ENCODE measurements at regions not wholly inside any gene's neighbourhood (a gene's known extent, or its start where the extent isn't known, plus 50 kb on each side); places are given as distances from the start of the nearest gene placed in this dataset.

GRCh38 chr9:11871852-11872251 lies 821.3 kb upstream of the TYRP1 start:
- no peak overlapping the region for H3K27ac ChIP-seq (ENCODE audit: low read depth, low read length)
- no peaks in the 10 kb centered on the region for H3K27me3 ChIP-seq (ENCODE audit: control insufficient read depth, insufficient read depth, low read length)
- no peak overlapping the region for H3K9ac ChIP-seq (ENCODE audit: low read length)
- H3K4me1 ChIP-seq (ENCODE audit: control insufficient read depth, insufficient read depth, low read length) = peaks cover 12% of the 10 kb centered on the region
- H3K9me3 ChIP-seq (ENCODE audit: control insufficient read depth, insufficient read depth, low read depth, low read length) = no peaks in the 10 kb centered on the region
- H3K36me3 ChIP-seq (ENCODE audit: control insufficient read depth, insufficient read depth, low read length) = no peaks in the 10 kb centered on the region
- no peak overlapping the region for H3K4me3 ChIP-seq (ENCODE audit: low read depth, low read length)

- H3K4me1 ChIP-seq (ENCODE audit: control insufficient read depth, insufficient read depth, low read length) = peaks cover 8% of the 10 kb centered on the region
- no peak overlapping the region for H3K9ac ChIP-seq (ENCODE audit: low read length)
- no peak overlapping the region for H3K4me3 ChIP-seq (ENCODE audit: low read depth, low read length)
- H3K27me3 ChIP-seq (ENCODE audit: control insufficient read depth, insufficient read depth, low read length) = no peaks in the 10 kb centered on the region
- no peak overlapping the region for H3K27ac ChIP-seq (ENCODE audit: low read depth, low read length)
- no peaks in the 10 kb centered on the region for H3K36me3 ChIP-seq (ENCODE audit: control insufficient read depth, insufficient read depth, low read length)
- no peaks in the 10 kb centered on the region for H3K9me3 ChIP-seq (ENCODE audit: control insufficient read depth, insufficient read depth, low read depth, low read length)
Observed at GRCh38 chr9:11872471-11872870, 820.7 kb upstream of the TYRP1 start.

GRCh38 chr9:11874414-11874813 lies 818.8 kb upstream of the TYRP1 start:
- H3K9ac ChIP-seq (ENCODE audit: low read length) = no peak overlapping the region
- H3K4me3 ChIP-seq (ENCODE audit: low read depth, low read length) = no peak overlapping the region
- H3K4me1 ChIP-seq (ENCODE audit: control insufficient read depth, insufficient read depth, low read length) = peaks cover 6% of the 10 kb centered on the region; the same call in 1 of the 2 replicates
- H3K36me3 ChIP-seq (ENCODE audit: control insufficient read depth, insufficient read depth, low read length) = no peaks in the 10 kb centered on the region
- no peak overlapping the region for H3K27ac ChIP-seq (ENCODE audit: low read depth, low read length)
- H3K27me3 ChIP-seq (ENCODE audit: control insufficient read depth, insufficient read depth, low read length) = no peaks in the 10 kb centered on the region
- no peaks in the 10 kb centered on the region for H3K9me3 ChIP-seq (ENCODE audit: control insufficient read depth, insufficient read depth, low read depth, low read length)

- H3K27me3 ChIP-seq (ENCODE audit: control insufficient read depth, insufficient read depth, low read length) = no peaks in the 10 kb centered on the region
- H3K27ac ChIP-seq (ENCODE audit: low read depth, low read length) = no peak overlapping the region
- no peak overlapping the region for H3K4me3 ChIP-seq (ENCODE audit: low read depth, low read length)
- peaks cover 4% of the 10 kb centered on the region; the same call in 1 of the 2 replicates for H3K4me1 ChIP-seq (ENCODE audit: control insufficient read depth, insufficient read depth, low read length)
- no peaks in the 10 kb centered on the region for H3K9me3 ChIP-seq (ENCODE audit: control insufficient read depth, insufficient read depth, low read depth, low read length)
- H3K9ac ChIP-seq (ENCODE audit: low read length) = no peak overlapping the region
- no peaks in the 10 kb centered on the region for H3K36me3 ChIP-seq (ENCODE audit: control insufficient read depth, insufficient read depth, low read length)
Observed at GRCh38 chr9:11892401-11892800, 800.8 kb upstream of the TYRP1 start.

GRCh38 chr9:11893331-11893730 lies 799.9 kb upstream of the TYRP1 start:
- H3K4me3 ChIP-seq (ENCODE audit: low read depth, low read length) = no peak overlapping the region
- H3K27me3 ChIP-seq (ENCODE audit: control insufficient read depth, insufficient read depth, low read length) = no peaks in the 10 kb centered on the region
- no peaks in the 10 kb centered on the region for H3K36me3 ChIP-seq (ENCODE audit: control insufficient read depth, insufficient read depth, low read length)
- no peaks in the 10 kb centered on the region for H3K9me3 ChIP-seq (ENCODE audit: control insufficient read depth, insufficient read depth, low read depth, low read length)
- no peak overlapping the region for H3K27ac ChIP-seq (ENCODE audit: low read depth, low read length)
- H3K9ac ChIP-seq (ENCODE audit: low read length) = no peak overlapping the region
- peaks cover 4% of the 10 kb centered on the region; the same call in 1 of the 2 replicates for H3K4me1 ChIP-seq (ENCODE audit: control insufficient read depth, insufficient read depth, low read length)

GRCh38 chr9:11894136-11894535 lies 799.0 kb upstream of the TYRP1 start:
- no peaks in the 10 kb centered on the region for H3K9me3 ChIP-seq (ENCODE audit: control insufficient read depth, insufficient read depth, low read depth, low read length)
- H3K9ac ChIP-seq (ENCODE audit: low read length) = no peak overlapping the region
- no peak overlapping the region for H3K27ac ChIP-seq (ENCODE audit: low read depth, low read length)
- H3K4me1 ChIP-seq (ENCODE audit: control insufficient read depth, insufficient read depth, low read length) = peaks cover 4% of the 10 kb centered on the region; the same call in 1 of the 2 replicates
- no peak overlapping the region for H3K4me3 ChIP-seq (ENCODE audit: low read depth, low read length)
- no peaks in the 10 kb centered on the region for H3K27me3 ChIP-seq (ENCODE audit: control insufficient read depth, insufficient read depth, low read length)
- H3K36me3 ChIP-seq (ENCODE audit: control insufficient read depth, insufficient read depth, low read length) = no peaks in the 10 kb centered on the region

GRCh38 chr9:11902610-11903009 lies 790.6 kb upstream of the TYRP1 start:
- no peak overlapping the region for H3K4me3 ChIP-seq (ENCODE audit: low read depth, low read length)
- no peaks in the 10 kb centered on the region for H3K27me3 ChIP-seq (ENCODE audit: control insufficient read depth, insufficient read depth, low read length)
- H3K36me3 ChIP-seq (ENCODE audit: control insufficient read depth, insufficient read depth, low read length) = no peaks in the 10 kb centered on the region
- H3K9me3 ChIP-seq (ENCODE audit: control insufficient read depth, insufficient read depth, low read depth, low read length) = no peaks in the 10 kb centered on the region
- no peaks in the 10 kb centered on the region for H3K4me1 ChIP-seq (ENCODE audit: control insufficient read depth, insufficient read depth, low read length)
- H3K27ac ChIP-seq (ENCODE audit: low read depth, low read length) = no peak overlapping the region
- H3K9ac ChIP-seq (ENCODE audit: low read length) = no peak overlapping the region

GRCh38 chr9:11915699-11916098 lies 777.5 kb upstream of the TYRP1 start:
- Histone ChIP-seq H3K27me3 (ENCODE audit: control insufficient read depth, insufficient read depth, low read length) (no peaks in the 10 kb centered on the region), H3K9me3 (ENCODE audit: control insufficient read depth, insufficient read depth, low read depth, low read length) (peaks cover 8% of the 10 kb centered on the region), H3K4me3 (ENCODE audit: low read depth, low read length) (no peak overlapping the region; the same call in 1 of the 2 replicates), H3K9ac (ENCODE audit: low read length) (no peak overlapping the region), H3K27ac (ENCODE audit: low read depth, low read length) (no peak overlapping the region), H3K4me1 (ENCODE audit: control insufficient read depth, insufficient read depth, low read length) (peaks cover 15% of the 10 kb centered on the region; the same call in 1 of the 2 replicates), H3K36me3 (ENCODE audit: control insufficient read depth, insufficient read depth, low read length) (no peaks in the 10 kb centered on the region)

GRCh38 chr9:11928871-11929321 lies 764.3 kb upstream of the TYRP1 start:
- no peak overlapping the region for H3K9ac ChIP-seq (ENCODE audit: low read length)
- H3K4me1 ChIP-seq (ENCODE audit: control insufficient read depth, insufficient read depth, low read length) = no peaks in the 10 kb centered on the region
- no peaks in the 10 kb centered on the region for H3K27me3 ChIP-seq (ENCODE audit: control insufficient read depth, insufficient read depth, low read length)
- no peak overlapping the region for H3K4me3 ChIP-seq (ENCODE audit: low read depth, low read length)
- peaks cover 3% of the 10 kb centered on the region; the same call in 1 of the 2 replicates for H3K9me3 ChIP-seq (ENCODE audit: control insufficient read depth, insufficient read depth, low read depth, low read length)
- no peak overlapping the region for H3K27ac ChIP-seq (ENCODE audit: low read depth, low read length)
- no peaks in the 10 kb centered on the region for H3K36me3 ChIP-seq (ENCODE audit: control insufficient read depth, insufficient read depth, low read length)

- no peak overlapping the region for H3K4me3 ChIP-seq (ENCODE audit: low read depth, low read length)
- no peak overlapping the region for H3K9ac ChIP-seq (ENCODE audit: low read length)
- H3K27me3 ChIP-seq (ENCODE audit: control insufficient read depth, insufficient read depth, low read length) = no peaks in the 10 kb centered on the region
- no peaks in the 10 kb centered on the region for H3K36me3 ChIP-seq (ENCODE audit: control insufficient read depth, insufficient read depth, low read length)
- H3K27ac ChIP-seq (ENCODE audit: low read depth, low read length) = no peak overlapping the region
- no peaks in the 10 kb centered on the region for H3K4me1 ChIP-seq (ENCODE audit: control insufficient read depth, insufficient read depth, low read length)
- peaks cover 3% of the 10 kb centered on the region; the same call in 1 of the 2 replicates for H3K9me3 ChIP-seq (ENCODE audit: control insufficient read depth, insufficient read depth, low read depth, low read length)
Observed at GRCh38 chr9:11931109-11931508, 762.1 kb upstream of the TYRP1 start.

- H3K36me3 ChIP-seq (ENCODE audit: control insufficient read depth, insufficient read depth, low read length) = no peaks in the 10 kb centered on the region
- peaks cover 3% of the 10 kb centered on the region; the same call in 1 of the 2 replicates for H3K9me3 ChIP-seq (ENCODE audit: control insufficient read depth, insufficient read depth, low read depth, low read length)
- H3K27me3 ChIP-seq (ENCODE audit: control insufficient read depth, insufficient read depth, low read length) = no peaks in the 10 kb centered on the region
- no peak overlapping the region for H3K27ac ChIP-seq (ENCODE audit: low read depth, low read length)
- H3K4me3 ChIP-seq (ENCODE audit: low read depth, low read length) = no peak overlapping the region
- H3K4me1 ChIP-seq (ENCODE audit: control insufficient read depth, insufficient read depth, low read length) = no peaks in the 10 kb centered on the region
- no peak overlapping the region for H3K9ac ChIP-seq (ENCODE audit: low read length)
Observed at GRCh38 chr9:11931751-11932150, 761.4 kb upstream of the TYRP1 start.

GRCh38 chr9:11933926-11934325 lies 759.3 kb upstream of the TYRP1 start:
- Histone ChIP-seq H3K9ac (ENCODE audit: low read length) (no peak overlapping the region), H3K4me1 (ENCODE audit: control insufficient read depth, insufficient read depth, low read length) (no peaks in the 10 kb centered on the region), H3K27ac (ENCODE audit: low read depth, low read length) (no peak overlapping the region), H3K27me3 (ENCODE audit: control insufficient read depth, insufficient read depth, low read length) (no peaks in the 10 kb centered on the region), H3K4me3 (ENCODE audit: low read depth, low read length) (no peak overlapping the region), H3K9me3 (ENCODE audit: control insufficient read depth, insufficient read depth, low read depth, low read length) (no peaks in the 10 kb centered on the region), H3K36me3 (ENCODE audit: control insufficient read depth, insufficient read depth, low read length) (no peaks in the 10 kb centered on the region)
